ENCODE measurements at regions not wholly inside any gene's neighbourhood (a gene's known extent, or its start where the extent isn't known, plus 50 kb on each side); places are given as distances from the start of the nearest gene placed in this dataset.

GRCh38 chr16:5884996-5885395, 787.4 kb upstream of the EEF2KMT start:
- H3K4me3 ChIP-seq (ENCODE audit: low read depth, low read length) = no peak overlapping the region
- no peak for TF ChIP-seq CTCF (IDR thresholded peaks at IDR 0.05; ENCODE audit: insufficient read depth, low read depth, low read length)
- no peak for DNase-seq (ENCODE audit: low read depth)

- no peak for DNase-seq (ENCODE audit: low read depth)
- no peak for TF ChIP-seq CTCF (IDR thresholded peaks at IDR 0.05; ENCODE audit: insufficient read depth, low read depth, low read length)
- H3K4me3 ChIP-seq (ENCODE audit: low read depth, low read length) = no peak overlapping the region
These were observed 786.7 kb upstream of the EEF2KMT start for GRCh38 chr16:5884339-5884738.

- no peak overlapping the region for H3K4me3 ChIP-seq (ENCODE audit: low read depth, low read length)
- DNase-seq (ENCODE audit: low read depth) = no peak
- no peak for TF ChIP-seq CTCF (IDR thresholded peaks at IDR 0.05; ENCODE audit: insufficient read depth, low read depth, low read length)
These were observed 784.6 kb upstream of the EEF2KMT start for GRCh38 chr16:5882087-5882640.

GRCh38 chr16:5875416-5875815, 777.8 kb upstream of the EEF2KMT start:
- no peak for TF ChIP-seq CTCF (IDR thresholded peaks at IDR 0.05; ENCODE audit: insufficient read depth, low read depth, low read length)

GRCh38 chr16:5874899-5875298, 777.3 kb upstream of the EEF2KMT start:
- no peak overlapping the region for H3K4me3 ChIP-seq (ENCODE audit: low read depth, low read length)
- no peak for TF ChIP-seq CTCF (IDR thresholded peaks at IDR 0.05; ENCODE audit: insufficient read depth, low read depth, low read length)
- no peak for DNase-seq (ENCODE audit: low read depth)

More at GRCh38 chr16:5875416-5875815, 777.8 kb upstream of the EEF2KMT start:
- H3K4me3 ChIP-seq (ENCODE audit: low read depth, low read length) = no peak overlapping the region
- no peak for DNase-seq (ENCODE audit: low read depth)

GRCh38 chr16:5873221-5873620, 775.6 kb upstream of the EEF2KMT start:
- no peak for TF ChIP-seq CTCF (IDR thresholded peaks at IDR 0.05; ENCODE audit: insufficient read depth, low read depth, low read length)
- no peak for DNase-seq (ENCODE audit: low read depth)
- no peak overlapping the region for H3K4me3 ChIP-seq (ENCODE audit: low read depth, low read length)

Measured in fibroblast of villous mesenchyme (primary cell).